HG02852 (cell line): ENCODE measurements at regions not wholly inside any gene's neighbourhood (a gene's known extent, or its start where the extent isn't known, plus 50 kb on each side); places are given as distances from the start of the nearest gene placed in this dataset.

Source experiments
- ATAC-seq: cut with Tn5 transposase; IDR thresholded peaks from one replicate; pipeline ENCODE4 v1.9.1; 2021; ENCODE audit warnings: mild to moderate bottlenecking, moderate library complexity; ENCODE audit not compliant: unreplicated experiment

- ATAC-seq = no peak
Observed at GRCh38 chr12:90020014-90020413, 311.4 kb upstream of the ATP2B1 start.

GRCh38 chr12:90017316-90017715, 308.7 kb upstream of the ATP2B1 start:
- no peak for ATAC-seq

- ATAC-seq = no peak
Observed at GRCh38 chr12:90015228-90015627, 306.6 kb upstream of the ATP2B1 start.

- ATAC-seq = peak; percentile 64
Observed at GRCh38 chr12:90013409-90013808, 304.8 kb upstream of the ATP2B1 start.

GRCh38 chr12:90010089-90010488, 301.5 kb upstream of the ATP2B1 start:
- no peak for ATAC-seq

GRCh38 chr12:90008277-90008676, 299.6 kb upstream of the ATP2B1 start:
- no peak for ATAC-seq

- peak; percentile 65 for ATAC-seq
Observed at GRCh38 chr12:90004319-90005074, 295.9 kb upstream of the ATP2B1 start.

- no peak for ATAC-seq
Observed at GRCh38 chr12:90003688-90004087, 295.1 kb upstream of the ATP2B1 start.

- no peak for ATAC-seq
Observed at GRCh38 chr12:90000721-90001120, 292.1 kb upstream of the ATP2B1 start.

GRCh38 chr12:89999699-90000505, 291.3 kb upstream of the ATP2B1 start:
- ATAC-seq = peak; percentile 51

- ATAC-seq = no peak
Observed at GRCh38 chr12:89995870-89996269, 287.2 kb upstream of the ATP2B1 start.

GRCh38 chr12:89994911-89995310, 286.3 kb upstream of the ATP2B1 start:
- no peak for ATAC-seq

- no peak for ATAC-seq
Observed at GRCh38 chr12:89993632-89994031, 285.0 kb upstream of the ATP2B1 start.

GRCh38 chr12:89992668-89993451, 284.2 kb upstream of the ATP2B1 start:
- no peak for ATAC-seq

GRCh38 chr12:89991807-89992590, 283.4 kb upstream of the ATP2B1 start:
- no peak for ATAC-seq

GRCh38 chr12:89988188-89988915, 279.7 kb upstream of the ATP2B1 start:
- ATAC-seq = no peak

GRCh38 chr12:89985935-89986334, 277.3 kb upstream of the ATP2B1 start:
- no peak for ATAC-seq

GRCh38 chr12:89984846-89985245, 276.2 kb upstream of the ATP2B1 start:
- ATAC-seq = no peak

- no peak for ATAC-seq
Observed at GRCh38 chr12:89983622-89984021, 275.0 kb upstream of the ATP2B1 start.

- ATAC-seq = no peak
Observed at GRCh38 chr12:89980236-89980635, 271.6 kb upstream of the ATP2B1 start.
